ENCODE measurements at regions not wholly inside any gene's neighbourhood (a gene's known extent, or its start where the extent isn't known, plus 50 kb on each side); places are given as distances from the start of the nearest gene placed in this dataset.

GRCh38 chr4:79526641-79527565, 118.9 kb upstream of the GK2 start:
- TF ChIP-seq CTCF (IDR thresholded peaks at IDR 0.05) (no peak), POLR2A (IDR thresholded peaks at IDR 0.05) (no peak), POLR2AphosphoS5 (IDR thresholded peaks at IDR 0.05; ENCODE audit: insufficient read depth in 1 of 2, low read depth in 1 of 2) (no peak)
